ENCODE measurements at regions not wholly inside any gene's neighbourhood (a gene's known extent, or its start where the extent isn't known, plus 50 kb on each side); places are given as distances from the start of the nearest gene placed in this dataset.

DNA sequence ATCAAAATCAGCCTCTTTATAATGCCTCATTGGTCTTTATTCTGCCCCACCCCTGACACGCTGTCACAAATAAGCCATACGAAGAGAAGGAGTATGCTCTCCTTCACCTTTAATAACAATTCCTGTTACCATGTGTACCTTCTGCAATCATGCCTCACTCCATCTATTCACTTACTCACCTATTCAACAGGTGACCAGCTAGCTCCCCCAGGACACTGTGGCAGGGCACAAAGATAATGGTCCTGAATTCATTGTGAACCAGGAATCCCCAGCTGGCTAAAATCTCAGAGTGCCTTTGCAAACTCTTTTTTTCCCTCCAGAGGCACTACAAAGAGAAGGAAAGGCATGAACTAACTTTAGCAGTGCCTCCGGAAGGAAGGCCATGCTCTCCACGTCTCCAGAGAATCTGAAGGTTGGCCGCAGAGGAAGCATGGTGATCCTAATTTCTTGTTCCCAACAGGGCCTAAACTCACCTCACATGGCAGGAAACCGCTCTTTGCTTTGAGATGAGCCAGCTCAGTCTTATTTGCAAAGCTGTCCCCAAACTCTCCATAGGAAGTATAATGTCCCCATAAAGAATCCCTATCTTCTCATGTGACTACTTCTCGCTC, 590.3 kb downstream of the BUD13 start:
- DNase-seq (ENCODE audit: low spot score) = no peak

DNA sequence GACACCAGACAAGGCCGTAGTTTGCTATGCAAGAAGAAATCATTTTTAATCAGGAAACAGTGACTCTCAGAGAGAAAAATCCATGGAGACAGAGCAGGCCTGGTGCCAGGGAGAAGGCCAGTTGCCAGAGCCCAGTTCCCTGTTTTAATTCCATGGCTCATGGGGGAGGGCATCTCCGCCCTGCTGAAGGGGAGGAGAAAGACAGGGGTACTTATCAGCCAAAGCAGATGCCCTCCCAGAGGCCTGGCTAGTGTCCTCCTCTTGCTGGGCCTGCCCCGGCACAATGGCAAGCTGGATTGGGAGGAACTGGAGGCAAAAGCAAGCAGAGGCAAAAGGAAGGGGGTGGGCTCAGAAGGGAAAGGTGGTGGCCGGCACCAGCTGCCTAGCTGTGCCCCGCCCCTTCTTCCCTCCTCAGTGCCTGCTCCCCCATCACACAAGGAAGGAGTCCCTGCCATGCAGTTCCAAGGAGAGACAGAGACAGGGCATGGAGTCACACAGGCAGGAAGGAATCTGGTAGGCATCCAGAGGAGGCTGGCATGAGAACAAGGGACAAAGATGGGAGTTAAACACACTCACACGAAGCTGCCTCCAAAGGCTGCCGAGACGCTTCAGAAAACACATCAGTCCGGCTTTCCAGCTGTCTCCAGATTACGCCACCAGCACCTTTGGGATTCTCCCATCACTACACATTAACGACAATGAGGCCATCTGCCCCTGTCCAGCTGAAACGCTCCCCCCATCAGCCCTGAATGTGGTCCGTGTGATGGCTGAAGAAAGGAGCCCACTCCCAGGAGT, 591.8 kb downstream of the BUD13 start:
- DNase-seq (ENCODE audit: low spot score) = no peak

DNA sequence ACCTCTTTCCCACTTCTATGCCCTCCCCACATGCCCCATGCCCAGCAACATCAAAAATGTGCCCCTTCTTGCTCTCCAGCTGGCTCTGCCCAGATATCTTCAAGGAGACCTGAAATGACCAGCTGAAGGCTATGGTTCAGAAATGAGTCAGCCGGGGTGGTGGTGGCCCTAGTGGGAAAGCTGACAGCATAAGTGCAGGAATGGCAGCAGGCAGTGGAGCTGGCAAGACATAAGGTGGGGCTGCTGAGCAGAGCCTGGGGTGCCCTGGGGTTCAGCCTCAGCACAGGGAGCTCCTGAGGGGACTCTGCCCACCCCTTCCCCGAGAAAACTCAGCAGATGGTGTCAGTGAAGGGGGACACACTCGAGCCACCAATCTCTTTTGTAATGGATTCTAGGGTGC, 593.4 kb downstream of the BUD13 start:
- no peak for DNase-seq (ENCODE audit: low spot score)

DNA sequence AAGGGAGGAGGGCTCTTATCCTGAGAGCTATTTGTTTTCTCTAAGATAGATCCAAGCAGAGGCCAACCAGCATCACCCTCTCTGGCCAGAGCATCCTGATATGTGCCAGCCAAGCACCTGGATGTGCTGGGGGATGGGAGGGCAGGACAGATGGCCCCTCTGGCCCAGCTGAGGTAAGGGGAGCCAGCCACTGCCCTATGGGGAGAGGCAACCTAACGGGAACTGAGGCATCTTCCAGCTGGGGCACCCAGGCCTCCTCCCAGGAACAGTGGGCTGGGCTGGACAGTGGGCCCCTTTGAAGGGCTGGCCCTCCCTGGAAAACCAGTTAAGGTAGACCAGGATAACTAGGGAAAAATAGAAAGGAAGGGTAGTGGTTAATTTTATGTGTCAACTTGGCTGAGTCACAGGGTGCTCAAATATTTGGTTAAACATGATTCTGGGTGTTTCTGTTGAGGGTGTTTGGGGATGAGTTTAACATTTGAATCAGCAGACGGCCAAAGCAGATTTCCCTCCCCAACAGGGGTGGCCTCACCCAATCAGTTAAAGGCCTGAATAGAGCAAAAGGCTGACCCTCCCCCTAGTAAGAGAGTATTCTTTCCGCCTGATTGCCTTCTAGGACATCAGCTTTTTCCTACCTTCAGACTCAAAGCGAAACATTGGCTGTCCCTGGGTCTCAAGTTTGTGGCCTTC, 595.1 kb downstream of the BUD13 start:
- no peak for DNase-seq (ENCODE audit: low spot score)

DNA sequence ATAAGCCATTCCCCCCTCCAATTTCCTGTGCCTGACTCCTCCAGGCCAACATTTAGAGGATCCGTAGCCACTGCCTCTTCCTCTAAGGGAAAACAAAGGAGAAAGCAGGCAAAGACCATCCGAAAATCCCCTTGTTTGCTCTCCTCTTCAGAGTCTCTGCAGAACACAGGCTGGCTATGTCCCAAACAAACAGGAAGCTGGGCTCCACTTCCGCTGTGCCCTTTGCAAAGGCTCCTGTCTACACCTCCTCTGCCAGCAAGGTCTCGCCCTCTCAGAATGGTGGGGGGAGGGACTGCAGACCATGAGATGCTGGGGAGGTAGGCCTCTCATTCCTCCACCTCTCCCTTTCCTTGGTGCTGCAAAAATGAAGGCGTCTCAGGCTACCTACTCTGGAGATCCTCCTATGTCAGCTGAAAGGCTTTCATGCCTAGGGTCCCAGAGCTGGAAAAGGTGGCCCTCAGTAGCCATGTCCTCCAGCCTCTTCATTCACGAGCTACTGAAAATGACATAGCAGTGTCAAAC, 596.2 kb downstream of the BUD13 start:
- no peak for DNase-seq (ENCODE audit: low spot score)

DNA sequence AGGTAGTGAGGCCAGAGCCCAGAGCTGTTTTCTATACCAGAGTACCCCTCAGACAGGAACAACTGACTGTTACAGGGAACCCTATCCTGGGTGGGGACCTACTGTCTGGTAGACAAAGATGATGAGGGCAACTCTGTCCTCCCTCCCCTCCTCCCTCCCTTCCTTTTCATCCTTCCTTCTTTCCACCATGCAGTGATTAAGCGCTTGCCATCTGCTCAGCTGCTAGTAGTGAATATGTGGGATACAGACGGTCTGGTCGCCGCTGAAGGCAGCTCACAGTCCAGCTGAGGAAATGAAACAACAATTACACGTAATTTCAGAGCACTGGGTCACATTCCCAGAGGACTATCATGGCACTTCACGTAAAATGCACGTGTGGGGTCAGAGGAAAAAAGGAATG, 597.1 kb downstream of the BUD13 start:
- DNase-seq (ENCODE audit: low spot score) = no peak

DNA sequence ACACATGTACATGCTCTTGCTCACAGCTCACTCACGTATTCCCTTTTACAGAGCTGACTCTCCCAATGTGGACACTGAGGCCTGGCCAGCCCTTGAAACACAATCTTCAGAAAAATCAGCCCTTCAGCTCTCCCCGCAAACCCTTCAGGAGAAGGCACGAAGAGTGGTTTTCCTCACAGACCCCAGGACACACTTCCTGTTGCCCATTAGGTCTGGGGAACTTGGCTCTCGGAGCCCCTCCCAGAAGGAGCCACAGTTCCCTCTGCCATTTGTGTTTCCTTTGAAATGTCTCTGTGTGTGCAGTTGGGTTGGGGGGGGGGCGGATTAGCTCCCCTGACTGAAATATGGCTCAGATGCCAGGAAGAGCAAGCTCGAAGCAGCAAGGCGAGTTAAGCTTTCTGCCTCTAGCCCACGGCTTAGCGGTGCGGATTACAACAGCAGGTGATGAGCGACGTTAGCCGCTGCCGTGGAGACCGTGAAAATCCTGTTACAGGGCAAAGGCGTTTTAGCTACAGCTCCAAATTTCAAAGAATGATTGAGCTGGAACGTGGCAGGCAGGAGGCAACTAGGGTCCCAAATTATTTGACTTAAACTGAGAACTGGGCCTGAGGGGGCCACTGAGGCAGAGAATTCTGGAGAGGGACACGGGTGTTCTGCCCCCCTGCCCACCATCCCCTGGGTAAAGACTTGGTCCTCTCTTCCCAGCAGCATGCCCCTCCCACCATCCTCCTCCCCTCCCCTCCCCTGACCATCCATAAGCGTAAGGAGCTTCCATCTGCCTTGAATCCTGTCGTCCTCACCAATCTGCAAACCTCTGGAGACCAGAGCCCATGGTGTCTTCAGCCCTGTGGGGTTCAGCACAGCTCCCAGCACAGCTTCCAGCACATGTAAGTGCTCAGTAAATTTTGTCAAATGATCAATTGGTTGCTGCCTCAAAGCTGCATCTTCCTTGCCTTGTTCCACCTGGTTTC, 598.6 kb downstream of the BUD13 start:
- no peak for DNase-seq (ENCODE audit: low spot score)

DNA sequence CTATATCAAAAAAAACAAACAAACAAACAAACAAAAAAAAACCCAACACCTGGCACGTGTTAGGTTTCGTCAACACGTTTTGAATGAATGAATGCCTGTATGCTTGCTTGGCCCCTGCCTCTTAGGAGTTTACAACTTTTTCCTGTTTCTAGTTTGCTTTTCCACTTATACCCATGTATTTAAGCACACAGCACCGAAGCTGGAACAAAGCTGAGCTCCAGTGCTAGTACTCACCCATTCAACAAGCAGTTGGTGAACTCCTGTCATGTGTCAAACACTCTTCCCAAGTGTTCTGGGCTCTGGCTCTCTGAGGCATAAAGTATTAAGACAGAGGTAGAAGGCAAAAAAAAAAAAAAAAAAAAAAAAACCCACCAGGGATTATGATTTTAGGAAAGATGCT, 599.3 kb downstream of the BUD13 start:
- DNase-seq (ENCODE audit: low spot score) = no peak

DNA sequence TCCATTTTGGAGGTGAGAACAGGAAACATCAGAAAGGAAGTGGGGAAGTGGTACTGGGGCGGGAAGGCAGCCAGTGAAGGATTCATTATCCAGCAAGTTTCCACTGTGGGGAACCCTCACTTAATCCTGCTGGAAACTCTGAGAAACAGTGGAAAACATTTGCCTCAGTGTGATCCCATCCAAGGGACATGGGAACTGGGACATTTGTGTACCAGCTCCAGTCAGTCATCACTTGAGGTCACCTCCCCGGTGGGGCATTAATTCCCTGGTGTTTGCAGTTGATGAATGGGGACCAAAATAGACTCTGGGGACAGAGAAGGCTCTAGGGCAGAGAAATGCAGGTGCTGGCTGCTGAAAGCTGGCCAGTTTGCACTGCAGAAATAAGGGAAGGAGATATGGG, 599.9 kb downstream of the BUD13 start:
- no peak for DNase-seq (ENCODE audit: low spot score)

DNA sequence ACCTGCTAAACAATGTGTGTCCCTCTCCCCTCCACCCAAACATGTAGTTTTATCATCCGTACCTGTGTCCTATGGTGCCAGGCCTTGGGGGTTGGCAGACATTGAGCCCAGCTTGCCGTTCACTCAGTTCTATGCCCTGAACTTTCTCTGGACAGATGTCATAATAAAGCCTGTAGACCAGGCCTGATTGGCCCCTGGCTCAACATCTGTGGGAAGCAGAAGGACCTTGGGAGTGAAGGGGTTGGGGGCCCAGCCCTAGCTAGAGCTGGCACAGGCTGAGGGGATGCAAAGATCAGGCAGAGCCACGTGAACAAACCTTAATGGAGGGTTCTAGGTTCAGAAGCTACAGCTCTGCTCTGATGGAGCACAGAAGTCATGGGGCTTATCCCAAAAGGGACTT, 600.6 kb downstream of the BUD13 start:
- no peak for DNase-seq (ENCODE audit: low spot score)

DNA sequence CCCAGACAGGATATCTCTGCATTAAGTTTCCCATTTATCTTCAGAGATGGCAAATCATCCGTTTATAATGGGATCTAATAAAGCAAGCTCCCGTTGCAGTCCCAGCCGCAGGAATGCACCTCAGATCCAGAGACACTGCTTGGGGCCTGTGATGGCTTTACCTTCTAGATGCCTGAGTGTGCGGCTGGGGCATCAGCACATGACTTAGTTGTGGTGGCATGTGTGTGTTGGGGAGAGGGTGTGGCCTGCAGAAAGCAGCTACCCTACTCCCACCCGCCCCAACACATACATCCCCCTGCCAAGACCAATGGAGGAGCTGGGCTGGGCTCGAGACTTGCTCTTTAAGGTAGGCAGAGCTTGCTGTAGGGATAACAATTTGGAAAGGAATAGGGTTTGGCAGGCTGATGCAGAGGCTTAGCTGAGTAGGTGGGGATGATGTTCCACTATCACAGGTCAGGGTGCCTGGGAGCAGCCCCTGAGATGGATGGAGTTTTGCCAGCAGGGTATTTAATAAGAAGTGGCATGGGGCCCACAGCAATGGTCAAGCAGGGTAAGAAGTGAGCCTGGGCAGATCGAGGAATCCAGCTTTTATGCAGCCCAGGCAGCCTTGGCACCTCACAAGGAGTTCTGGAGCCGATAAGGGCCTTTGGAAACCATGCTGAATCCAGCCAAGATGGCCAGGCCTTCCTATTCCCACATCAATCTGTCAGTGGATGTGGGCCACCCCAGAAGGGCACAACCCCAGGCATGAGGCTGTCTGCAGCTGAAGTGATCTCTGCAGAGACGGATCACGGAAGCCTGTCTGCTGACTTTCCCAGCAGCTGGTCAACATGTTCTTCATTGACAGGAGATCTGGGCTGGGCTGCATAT, 601.3 kb downstream of the BUD13 start:
- DNase-seq (ENCODE audit: low spot score) = no peak

DNA sequence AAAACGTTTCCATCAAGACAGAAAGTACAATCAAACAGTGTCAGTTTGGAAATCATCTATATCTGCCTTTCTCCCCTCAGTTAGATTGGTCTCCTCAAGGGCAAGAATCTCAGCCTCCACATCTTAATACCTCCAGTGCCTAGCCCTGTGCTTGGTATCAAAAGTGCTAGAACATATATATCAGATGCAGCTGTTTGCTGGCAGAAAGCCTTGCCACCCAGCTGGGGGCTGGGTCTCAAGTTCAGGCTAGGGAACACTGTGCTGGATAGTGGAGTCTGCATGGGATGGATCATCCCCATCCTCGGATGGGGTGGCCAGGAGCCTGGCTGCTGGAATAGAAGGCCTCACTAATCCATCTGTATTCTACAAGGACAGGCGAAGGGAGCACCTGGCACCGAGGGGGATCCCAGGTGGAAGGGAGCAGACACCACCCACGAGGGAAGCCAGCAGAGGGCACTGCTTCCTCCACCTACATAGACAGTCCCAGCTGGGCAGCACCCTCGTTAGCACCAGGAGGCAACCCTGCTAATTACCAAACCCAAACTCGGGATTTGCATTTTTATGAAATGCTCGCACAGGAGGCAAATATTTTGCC, 602.2 kb downstream of the BUD13 start:
- no peak for DNase-seq (ENCODE audit: low spot score)

DNA sequence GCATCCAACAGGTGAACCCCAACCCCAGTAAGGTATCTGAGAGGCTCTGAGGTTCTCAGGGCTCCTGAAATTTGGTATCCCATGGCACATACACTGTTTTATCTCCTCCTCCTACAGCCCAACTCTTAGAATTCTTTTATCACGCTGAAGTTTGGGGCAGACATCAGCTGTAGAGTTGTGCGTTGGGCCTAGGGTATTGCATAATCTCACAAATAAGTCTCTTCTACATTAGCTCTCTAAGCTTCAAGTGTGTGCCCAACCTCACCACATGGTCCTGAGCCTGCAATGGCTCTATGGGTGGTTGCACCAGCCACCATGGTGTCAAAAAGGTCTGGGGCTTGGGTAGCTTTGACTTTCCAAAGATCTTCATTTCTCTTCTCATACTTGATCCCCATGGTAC, 603.0 kb downstream of the BUD13 start:
- DNase-seq (ENCODE audit: low spot score) = no peak

DNA sequence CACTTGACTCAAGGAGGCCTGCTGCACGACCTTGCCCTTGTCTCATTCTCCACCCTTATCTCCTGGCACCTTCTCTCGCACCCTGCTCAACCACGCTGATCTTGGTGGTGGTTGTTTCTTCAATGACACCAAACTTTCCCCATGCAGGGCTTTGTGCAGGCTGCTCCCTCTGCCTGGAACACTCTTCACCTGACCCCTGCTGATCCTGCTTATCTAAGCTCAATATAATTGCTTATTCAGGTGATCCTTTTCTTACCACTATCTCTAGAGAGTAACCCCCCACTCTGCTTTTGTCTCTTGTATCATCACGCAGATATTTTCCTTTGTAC, 604.4 kb downstream of the BUD13 start:
- no peak for DNase-seq (ENCODE audit: low spot score)

DNA sequence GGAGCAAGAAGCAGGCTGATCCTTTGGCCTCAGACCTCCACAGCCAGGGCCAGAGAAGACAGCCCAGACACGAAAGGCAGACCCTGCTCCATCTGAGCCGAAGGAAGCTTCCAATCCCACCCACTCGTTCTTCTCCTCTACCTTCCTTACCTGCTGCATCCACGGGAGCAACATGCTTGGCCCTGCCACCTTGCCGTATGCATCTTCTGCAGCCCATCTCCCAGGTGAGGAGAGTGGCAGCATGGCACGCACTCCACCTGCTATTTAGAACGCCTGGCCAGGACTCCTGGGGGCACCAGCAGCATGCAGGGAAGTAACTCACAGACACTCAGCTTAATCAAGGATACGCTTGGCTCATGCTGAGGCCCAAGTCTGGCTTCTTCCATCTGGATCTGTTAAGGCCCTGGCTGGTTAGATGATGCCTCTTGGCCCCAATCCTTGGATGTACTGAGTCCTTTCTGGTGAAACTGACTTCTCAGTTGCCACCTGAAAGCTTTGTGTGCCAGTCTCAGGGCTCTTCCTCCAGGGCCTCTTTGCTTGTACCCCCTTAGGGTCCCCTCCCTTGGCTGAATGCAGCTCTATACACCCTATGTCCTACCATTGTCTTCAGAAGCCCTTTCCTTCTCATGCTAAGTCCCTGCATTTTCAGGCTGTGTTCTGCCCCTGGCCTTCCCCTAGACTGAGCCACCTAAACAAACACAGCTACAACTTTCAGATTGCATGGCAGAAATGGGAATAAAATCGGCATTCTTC, 604.9 kb downstream of the BUD13 start:
- DNase-seq (ENCODE audit: low spot score) = no peak

DNA sequence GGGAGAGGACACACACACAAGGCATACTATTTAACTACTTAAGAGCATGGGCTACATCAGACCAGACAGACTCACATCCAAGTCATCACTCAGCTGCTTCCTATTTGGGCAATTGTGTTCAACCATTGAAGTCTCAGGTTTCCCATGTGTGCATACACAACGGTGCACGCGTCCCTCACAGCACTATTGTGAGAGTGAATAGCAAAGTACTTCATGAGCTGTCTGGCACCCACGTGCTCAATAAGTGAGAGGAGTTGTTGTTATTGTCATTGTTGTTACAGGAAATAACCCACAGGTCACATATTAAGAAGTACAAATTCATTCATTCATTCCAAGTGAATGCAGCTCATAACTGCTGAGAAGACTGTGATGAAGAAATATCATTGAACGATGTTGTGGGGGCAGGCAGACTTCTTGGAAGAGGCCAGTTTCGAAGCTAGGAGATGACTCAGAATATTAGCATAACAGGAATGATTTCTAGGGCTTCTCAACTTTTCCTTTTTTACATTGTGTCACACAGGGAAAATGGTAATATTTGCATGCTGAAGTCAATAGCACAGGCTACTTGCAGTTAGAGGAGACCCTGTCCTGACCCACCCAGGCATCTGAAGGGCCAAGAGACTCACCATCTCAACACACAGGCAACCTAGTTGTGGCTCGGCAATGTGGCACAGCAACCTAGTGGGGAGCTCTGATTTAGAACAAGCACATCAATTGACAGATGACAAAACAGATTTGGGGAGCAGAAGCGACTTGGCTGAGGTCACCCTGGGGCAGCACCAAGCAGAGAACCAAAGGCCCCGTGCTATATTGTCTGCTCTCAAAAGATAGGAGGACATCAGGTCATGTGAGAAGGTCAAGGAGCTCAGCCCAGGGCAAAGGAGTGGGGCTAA, 606.0 kb downstream of the BUD13 start:
- DNase-seq (ENCODE audit: low spot score) = no peak

DNA sequence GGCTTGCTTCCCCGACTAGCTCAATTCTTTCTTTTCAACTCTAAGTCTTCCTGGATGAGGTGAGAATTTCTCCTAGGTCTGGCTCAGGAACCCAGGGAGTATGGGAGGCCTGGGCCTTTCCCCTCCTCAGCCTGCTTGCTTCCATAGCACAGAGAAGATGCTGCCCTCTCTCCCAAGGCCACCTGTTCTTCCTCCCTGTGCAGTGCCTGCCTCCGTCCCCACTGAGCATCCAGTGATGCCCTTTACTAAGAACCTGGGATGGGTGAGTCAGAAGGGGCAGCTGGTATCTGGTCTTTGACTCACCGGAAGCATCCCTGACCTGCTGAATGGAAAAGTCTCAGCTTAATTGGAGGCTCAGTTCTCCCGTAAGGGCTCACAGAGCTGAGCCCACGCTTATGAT, 607.9 kb downstream of the BUD13 start:
- DNase-seq (ENCODE audit: low spot score) = no peak

DNA sequence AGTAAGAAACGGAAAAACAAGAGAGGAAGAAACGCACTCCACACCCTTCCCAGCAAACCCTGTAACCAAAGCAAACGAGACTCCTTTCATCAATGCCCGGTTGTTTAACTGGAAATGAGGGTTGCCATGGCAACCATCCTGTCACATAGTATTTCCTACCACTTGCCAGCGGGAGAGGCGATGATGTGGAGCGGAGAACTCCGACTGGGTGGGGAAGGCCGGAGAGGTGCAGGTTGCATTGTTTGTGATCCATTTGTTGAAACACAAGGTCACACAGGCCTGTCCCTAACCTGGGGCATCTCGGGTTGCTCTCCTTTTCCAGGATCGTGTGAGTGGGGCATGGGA, 609.9 kb downstream of the BUD13 start:
- no peak for DNase-seq (ENCODE audit: low spot score)

Measured in HuH-7.5 (cell line).